ENCODE measurements at regions not wholly inside any gene's neighbourhood (a gene's known extent, or its start where the extent isn't known, plus 50 kb on each side); places are given as distances from the start of the nearest gene placed in this dataset.

DNA sequence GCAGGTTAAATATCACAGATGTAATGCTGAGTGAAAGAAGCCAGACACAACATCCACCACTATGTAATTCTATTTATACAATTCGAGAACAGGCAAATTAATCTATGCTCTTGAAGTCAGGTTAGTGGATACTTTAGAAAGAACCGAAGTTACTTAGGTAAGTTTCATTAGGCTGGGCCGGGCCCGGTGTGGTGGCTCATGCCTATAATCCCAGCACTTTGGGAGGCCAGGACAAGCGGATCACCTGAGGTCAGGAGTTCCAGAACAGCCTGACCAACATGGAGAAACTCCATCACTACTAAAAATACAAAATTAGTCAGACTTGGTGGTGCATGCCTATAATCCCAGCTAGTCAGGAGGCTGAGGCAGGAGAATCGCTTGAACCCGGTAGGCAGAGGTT is 1105.7 kb downstream of the NSUN3 start:
- H3K4me1 Mint-ChIP-seq (ENCODE audit: low read depth, unreplicated experiment), result no peaks in the 10 kb centered on the region
- no peak overlapping the region for H3K27ac Mint-ChIP-seq (ENCODE audit: unreplicated experiment)
- H3K36me3 Mint-ChIP-seq (ENCODE audit: unreplicated experiment), result no peaks in the 10 kb centered on the region
- TF ChIP-seq, protein P1, sequence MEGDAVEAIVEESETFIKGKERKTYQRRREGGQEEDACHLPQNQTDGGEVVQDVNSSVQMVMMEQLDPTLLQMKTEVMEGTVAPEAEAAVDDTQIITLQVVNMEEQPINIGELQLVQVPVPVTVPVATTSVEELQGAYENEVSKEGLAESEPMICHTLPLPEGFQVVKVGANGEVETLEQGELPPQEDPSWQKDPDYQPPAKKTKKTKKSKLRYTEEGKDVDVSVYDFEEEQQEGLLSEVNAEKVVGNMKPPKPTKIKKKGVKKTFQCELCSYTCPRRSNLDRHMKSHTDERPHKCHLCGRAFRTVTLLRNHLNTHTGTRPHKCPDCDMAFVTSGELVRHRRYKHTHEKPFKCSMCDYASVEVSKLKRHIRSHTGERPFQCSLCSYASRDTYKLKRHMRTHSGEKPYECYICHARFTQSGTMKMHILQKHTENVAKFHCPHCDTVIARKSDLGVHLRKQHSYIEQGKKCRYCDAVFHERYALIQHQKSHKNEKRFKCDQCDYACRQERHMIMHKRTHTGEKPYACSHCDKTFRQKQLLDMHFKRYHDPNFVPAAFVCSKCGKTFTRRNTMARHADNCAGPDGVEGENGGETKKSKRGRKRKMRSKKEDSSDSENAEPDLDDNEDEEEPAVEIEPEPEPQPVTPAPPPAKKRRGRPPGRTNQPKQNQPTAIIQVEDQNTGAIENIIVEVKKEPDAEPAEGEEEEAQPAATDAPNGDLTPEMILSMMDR (IDR thresholded peaks at IDR 0.05; ENCODE audit: partially characterized antibody, unreplicated experiment), result no peak
- H3K4me3 Mint-ChIP-seq (ENCODE audit: unreplicated experiment), result no peak overlapping the region
- no peaks in the 10 kb centered on the region for H3K9me3 Mint-ChIP-seq (ENCODE audit: unreplicated experiment)
- H3K27me3 Mint-ChIP-seq (ENCODE audit: unreplicated experiment), result no peaks in the 10 kb centered on the region
- no peak for DNase-seq

DNA sequence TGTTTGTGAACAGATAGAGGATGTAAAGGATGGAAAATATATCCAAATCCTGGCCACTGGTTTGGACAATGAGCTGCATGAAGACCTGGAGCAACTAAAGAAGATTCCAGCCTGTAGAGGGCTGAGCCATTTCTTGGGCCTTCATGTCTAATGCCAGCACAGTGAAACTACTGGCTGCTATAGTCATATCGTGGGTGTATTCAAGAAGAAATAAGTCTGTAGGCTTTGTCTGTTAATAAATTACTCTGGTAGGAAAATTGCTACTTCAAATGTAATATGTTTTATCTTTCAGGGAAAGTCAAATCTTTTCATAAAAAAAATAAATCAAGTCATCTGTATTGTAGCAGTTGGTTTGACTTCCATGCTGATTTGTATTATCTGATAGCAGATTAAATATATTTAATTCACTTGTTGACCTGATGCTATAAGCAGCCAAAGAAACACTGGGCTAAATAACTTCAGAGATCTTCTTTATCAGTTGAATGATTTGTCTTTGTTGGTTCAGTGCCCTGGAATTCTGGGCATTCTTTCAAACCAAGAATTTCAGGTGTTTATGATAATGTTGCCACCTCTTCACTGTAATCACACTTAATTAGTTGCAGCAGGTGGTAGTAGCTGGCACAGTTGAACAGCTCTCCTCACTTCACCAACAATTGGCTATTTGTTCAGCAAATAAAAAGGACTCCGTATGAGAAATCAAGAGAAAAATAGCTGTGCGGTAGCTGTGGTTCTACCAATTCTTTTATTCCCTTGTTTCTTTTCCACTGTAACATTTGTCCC is 1109.5 kb downstream of the NSUN3 start:
- Mint-ChIP-seq H3K36me3 (ENCODE audit: unreplicated experiment) (no peaks in the 10 kb centered on the region), H3K9me3 (ENCODE audit: unreplicated experiment) (no peaks in the 10 kb centered on the region)

DNA sequence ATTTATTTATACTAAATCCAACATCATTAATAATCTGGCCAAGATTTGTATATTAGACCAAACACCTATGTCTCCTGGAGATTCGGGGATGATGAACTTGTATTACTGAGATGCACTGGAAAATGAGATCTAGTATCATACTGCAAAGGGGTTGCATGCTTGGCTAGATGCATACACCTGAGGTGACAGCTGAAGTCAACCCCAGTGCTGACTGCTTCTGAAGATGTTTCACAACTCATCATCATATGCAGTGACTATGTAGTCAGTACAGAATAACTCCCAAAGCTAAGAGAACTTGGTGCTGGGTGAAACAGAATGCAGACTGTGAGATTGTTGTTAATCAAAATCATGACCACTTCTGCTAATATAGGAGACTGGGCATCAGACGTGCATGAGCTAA is 1114.2 kb downstream of the NSUN3 start:
- peaks cover 5% of the 10 kb centered on the region for H3K27me3 Mint-ChIP-seq (ENCODE audit: unreplicated experiment)
- H3K27ac Mint-ChIP-seq (ENCODE audit: unreplicated experiment), result no peak overlapping the region
- no peak for DNase-seq
- H3K36me3 Mint-ChIP-seq (ENCODE audit: unreplicated experiment), result no peaks in the 10 kb centered on the region
- TF ChIP-seq, protein P1 (IDR thresholded peaks at IDR 0.05; ENCODE audit: partially characterized antibody, unreplicated experiment), result no peak
- H3K9me3 Mint-ChIP-seq (ENCODE audit: unreplicated experiment), result no peaks in the 10 kb centered on the region
- H3K4me1 Mint-ChIP-seq (ENCODE audit: low read depth, unreplicated experiment), result peaks cover 10% of the 10 kb centered on the region
- no peak overlapping the region for H3K4me3 Mint-ChIP-seq (ENCODE audit: unreplicated experiment)

More for the DNA sequence above, 1109.5 kb downstream of the NSUN3 start:
- no peak for DNase-seq
- TF ChIP-seq, protein P1 (IDR thresholded peaks at IDR 0.05; ENCODE audit: partially characterized antibody, unreplicated experiment), result no peak
- Mint-ChIP-seq H3K27ac (ENCODE audit: unreplicated experiment) (no peak overlapping the region), H3K4me1 (ENCODE audit: low read depth, unreplicated experiment) (no peaks in the 10 kb centered on the region), H3K27me3 (ENCODE audit: unreplicated experiment) (no peaks in the 10 kb centered on the region), H3K4me3 (ENCODE audit: unreplicated experiment) (no peak overlapping the region)

DNA sequence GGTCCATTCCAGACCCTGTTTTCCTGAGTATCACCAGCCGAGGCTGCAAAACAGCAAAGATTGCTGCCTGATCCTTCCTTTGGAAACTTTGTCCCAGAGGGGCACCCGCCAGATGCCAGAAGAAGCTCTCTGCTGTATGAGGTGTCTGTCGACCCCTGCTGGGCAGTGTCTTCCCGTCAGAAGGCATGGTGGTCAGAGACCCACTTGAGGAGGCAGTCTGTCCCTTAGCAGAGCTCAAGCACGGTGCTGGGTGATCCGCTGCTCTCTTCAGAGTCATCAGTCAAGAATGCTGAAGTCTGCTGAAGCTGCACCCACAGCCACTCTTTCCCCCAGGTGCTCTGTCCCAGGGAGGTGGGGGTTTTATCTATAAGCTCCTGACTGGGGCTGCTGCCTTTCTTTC is 1121.2 kb downstream of the NSUN3 start:
- no peak overlapping the region for H3K4me3 Mint-ChIP-seq (ENCODE audit: unreplicated experiment)
- H3K4me1 Mint-ChIP-seq (ENCODE audit: low read depth, unreplicated experiment), result peaks cover 10% of the 10 kb centered on the region
- no peaks in the 10 kb centered on the region for H3K36me3 Mint-ChIP-seq (ENCODE audit: unreplicated experiment)
- H3K27ac Mint-ChIP-seq (ENCODE audit: unreplicated experiment), result no peak overlapping the region
- peaks cover 3% of the 10 kb centered on the region for H3K27me3 Mint-ChIP-seq (ENCODE audit: unreplicated experiment)
- no peak for DNase-seq
- no peaks in the 10 kb centered on the region for H3K9me3 Mint-ChIP-seq (ENCODE audit: unreplicated experiment)
- TF ChIP-seq, protein P1 (IDR thresholded peaks at IDR 0.05; ENCODE audit: partially characterized antibody, unreplicated experiment), result no peak

DNA sequence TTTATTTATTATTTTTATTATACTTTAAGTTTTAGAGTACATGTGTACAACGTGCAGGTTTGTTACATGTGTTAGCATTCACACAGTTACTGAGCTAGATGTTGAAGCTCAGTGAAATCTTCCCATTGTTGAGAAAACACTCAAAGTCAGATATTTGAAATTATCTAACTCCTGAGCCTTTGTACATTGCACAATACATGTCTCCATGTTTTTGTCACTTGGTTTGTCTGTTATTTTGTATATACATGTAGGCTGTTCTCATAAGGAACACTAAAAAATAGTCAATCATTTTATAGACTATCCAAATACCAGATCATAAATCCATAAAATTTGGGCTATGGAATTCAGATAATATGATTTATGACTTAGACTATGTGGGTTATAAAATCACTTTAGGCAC is 1126.5 kb downstream of the NSUN3 start:
- Mint-ChIP-seq H3K9me3 (ENCODE audit: unreplicated experiment) (no peaks in the 10 kb centered on the region), H3K4me3 (ENCODE audit: unreplicated experiment) (no peak overlapping the region), H3K4me1 (ENCODE audit: low read depth, unreplicated experiment) (peaks cover 2% of the 10 kb centered on the region), H3K27me3 (ENCODE audit: unreplicated experiment) (no peaks in the 10 kb centered on the region), H3K27ac (ENCODE audit: unreplicated experiment) (no peak overlapping the region), H3K36me3 (ENCODE audit: unreplicated experiment) (no peaks in the 10 kb centered on the region)
- TF ChIP-seq, protein P1 (IDR thresholded peaks at IDR 0.05; ENCODE audit: partially characterized antibody, unreplicated experiment), result no peak
- DNase-seq, result no peak

Data from glutamatergic neuron (in vitro differentiated cells).